H9 (cell line): ENCODE measurements at regions not wholly inside any gene's neighbourhood (a gene's known extent, or its start where the extent isn't known, plus 50 kb on each side); places are given as distances from the start of the nearest gene placed in this dataset.

Experiments used
- DNase-seq: peaks from one replicate; pipeline ENCODE4 v3.0.0-alpha.2; 2017
- H2AFZ ChIP-seq: one replicate; pipeline ENCODE4 v1.6.1; 2013; ENCODE audit warnings: mild to moderate bottlenecking, low read length, control low read depth, moderate library complexity
- H2AK5ac ChIP-seq: 2 replicates; pipeline ENCODE4 v1.6.1; 2013; ENCODE audit warnings: low read length, control low read depth, mixed read lengths; ENCODE audit not compliant: insufficient read length
- H2BK120ac ChIP-seq: one replicate; pipeline ENCODE4 v1.6.1; 2013; ENCODE audit warnings: low read depth, mild to moderate bottlenecking, low read length, control low read depth, inconsistent platforms; ENCODE audit not compliant: poor library complexity, severe bottlenecking
- H2BK12ac ChIP-seq: 2 replicates; pipeline ENCODE4 v1.6.1; 2013; ENCODE audit warnings: low read length, control low read depth, mixed read lengths, low read depth; ENCODE audit not compliant: insufficient read length
- H2BK15ac ChIP-seq: 2 replicates; pipeline ENCODE4 v1.6.1; 2013; ENCODE audit warnings: low read depth, low read length, control low read depth
- H2BK20ac ChIP-seq: one replicate; pipeline ENCODE4 v1.6.1; 2013; ENCODE audit warnings: low read depth, mild to moderate bottlenecking, low read length, control low read depth, inconsistent platforms; ENCODE audit not compliant: poor library complexity, severe bottlenecking
- H2BK5ac ChIP-seq: 2 replicates; pipeline ENCODE4 v1.6.1; 2013; ENCODE audit warnings: low read length, control low read depth, mixed read lengths; ENCODE audit not compliant: insufficient read length
- H3K14ac ChIP-seq: 2 replicates; pipeline ENCODE4 v1.6.1; 2013; ENCODE audit warnings: low read length, control low read depth; ENCODE audit not compliant: insufficient read depth
- H3K18ac ChIP-seq: 2 replicates; pipeline ENCODE4 v1.6.1; 2013; ENCODE audit warnings: low read depth, mild to moderate bottlenecking, mixed read lengths, low read length, control low read depth; ENCODE audit not compliant: insufficient read length
- H3K23ac ChIP-seq: 2 replicates; pipeline ENCODE4 v1.6.1; 2013; ENCODE audit warnings: low read length, control low read depth, mixed read lengths, low read depth; ENCODE audit not compliant: insufficient read length
- H3K23me2 ChIP-seq: 2 replicates; pipeline ENCODE4 v1.6.1; 2013; ENCODE audit warnings: low read depth, mild to moderate bottlenecking, mixed read lengths, low read length, control low read depth; ENCODE audit not compliant: insufficient read length, poor library complexity, severe bottlenecking
- H3K27ac ChIP-seq: 2 replicates; pipeline ENCODE4 v1.5.1; 2013; ENCODE audit warnings: low read length, control low read depth, mixed read lengths, low read depth; ENCODE audit not compliant: insufficient read length
- H3K27me3 ChIP-seq: 2 replicates; pipeline ENCODE4 v1.6.1; 2013; ENCODE audit warnings: low read length, control low read depth, inconsistent platforms; ENCODE audit not compliant: insufficient read depth
- H3K4ac ChIP-seq: 2 replicates; pipeline ENCODE4 v1.6.1; 2013; ENCODE audit warnings: low read depth, mild to moderate bottlenecking, control low read depth, inconsistent platforms, low read length, moderate library complexity
- H3K4me1 ChIP-seq: 2 replicates; pipeline ENCODE4 v1.6.1; 2013; ENCODE audit warnings: low read length, control low read depth, inconsistent platforms; ENCODE audit not compliant: insufficient read depth
- H3K4me2 ChIP-seq: 2 replicates; pipeline ENCODE4 v1.6.1; 2013; ENCODE audit warnings: low read length, control low read depth, mixed read lengths; ENCODE audit not compliant: insufficient read length, insufficient read depth
- H3K56ac ChIP-seq: 2 replicates; pipeline ENCODE4 v1.6.1; 2013; ENCODE audit warnings: low read depth, mild to moderate bottlenecking, mixed read lengths, low read length, control low read depth; ENCODE audit not compliant: insufficient read length
- H3K79me1 ChIP-seq: 2 replicates; pipeline ENCODE4 v1.6.1; 2013; ENCODE audit warnings: low read depth, mild to moderate bottlenecking, moderate library complexity, low read length, control low read depth, inconsistent platforms; ENCODE audit not compliant: insufficient read depth, poor library complexity, severe bottlenecking
- H3K79me2 ChIP-seq: 2 replicates; pipeline ENCODE4 v1.6.1; 2013; ENCODE audit warnings: low read length, control low read depth, inconsistent platforms; ENCODE audit not compliant: insufficient read depth
- H3K9ac ChIP-seq: 2 replicates; pipeline ENCODE4 v1.6.1; 2013; ENCODE audit warnings: low read length, control low read depth, mixed read lengths; ENCODE audit not compliant: insufficient read length; ENCODE audit errors: extremely low read depth
- H3K9me3 ChIP-seq: one replicate; pipeline ENCODE4 v1.6.1; 2013; ENCODE audit warnings: low read depth, low read length, inconsistent platforms; ENCODE audit not compliant: control insufficient read depth
- H3T11ph ChIP-seq: one replicate; pipeline ENCODE4 v1.6.1; 2013; ENCODE audit warnings: mild to moderate bottlenecking, low read length, control low read depth, inconsistent platforms
- H4K20me1 ChIP-seq: one replicate; pipeline ENCODE4 v1.6.1; 2013; ENCODE audit not compliant: control insufficient read depth, insufficient read length, insufficient read depth
- H4K5ac ChIP-seq: 2 replicates; pipeline ENCODE4 v1.6.1; 2013; ENCODE audit warnings: low read depth, mild to moderate bottlenecking, mixed read lengths, low read length, control low read depth; ENCODE audit not compliant: insufficient read length
- H4K8ac ChIP-seq: replicated peaks from 2 replicates; pipeline ENCODE4 v1.6.1; 2013; ENCODE audit warnings: low read length, control low read depth, mixed read lengths, low read depth; ENCODE audit not compliant: insufficient read length
- H4K91ac ChIP-seq: 2 replicates; pipeline ENCODE4 v1.6.1; 2013; ENCODE audit warnings: low read depth, mild to moderate bottlenecking, moderate library complexity, mixed read lengths, low read length, control low read depth; ENCODE audit not compliant: insufficient read length
- H3K27ac Mint-ChIP-seq, 3 experiments: 2 replicates in 2 of 3; 3 replicates in 1 of 3; pipeline ENCODE4 v1.8.0; 2020 to 2021; ENCODE audit warnings: mixed read lengths in 3 of 3, mild to moderate bottlenecking in 1 of 3, moderate library complexity in 1 of 3
- H3K27me3 Mint-ChIP-seq: 2 replicates; pipeline ENCODE4 v1.8.0; 2021; ENCODE audit warnings: low read depth, mild to moderate bottlenecking, moderate library complexity, mixed read lengths
- H3K36me3 Mint-ChIP-seq, 3 experiments: 2 replicates in 2 of 3; 3 replicates in 1 of 3; pipeline ENCODE4 v1.8.0; 2020 to 2021; ENCODE audit warnings: low read depth in 3 of 3, mixed read lengths in 3 of 3; ENCODE audit not compliant: insufficient read depth in 1 of 3
- H3K4me1 Mint-ChIP-seq, 2 experiments: 2 replicates each; pipeline ENCODE4 v1.8.0; 2020; ENCODE audit warnings: mixed read lengths in 2 of 2
- H3K4me3 Mint-ChIP-seq, 2 experiments: 2 replicates in 1 of 2; 3 replicates in 1 of 2; pipeline ENCODE4 v1.8.0; 2020 to 2021; ENCODE audit warnings: mild to moderate bottlenecking in 2 of 2, mixed read lengths in 2 of 2, moderate library complexity in 1 of 2
- H3K9me3 Mint-ChIP-seq, 2 experiments: 2 replicates in 1 of 2; 3 replicates in 1 of 2; pipeline ENCODE4 v1.8.0; 2020; ENCODE audit warnings: mild to moderate bottlenecking in 2 of 2, mixed read lengths in 2 of 2, moderate library complexity in 1 of 2
- WGBS: extraction: QIAGEN DNeasy Blood & Tissue Kit; methylation state at CpG from one replicate; pipeline ENCODE4 v1.1.7; 2013; ENCODE audit warnings: missing lambda C conversion rate, low lambda C conversion rate, mixed read lengths; ENCODE audit not compliant: insufficient read length; ENCODE audit errors: extremely low coverage; 5-methylcytosine and 5-hydroxymethylcytosine counted together
- TF ChIP-seq, protein P1 (sequence below): fragments of 200-600 bp; sonication (generic); conservative IDR thresholded peaks from 3 replicates; pipeline ENCODE4 v1.8.0; 2021; ENCODE audit warnings: antibody characterized with exemption, mild to moderate bottlenecking

DNA sequence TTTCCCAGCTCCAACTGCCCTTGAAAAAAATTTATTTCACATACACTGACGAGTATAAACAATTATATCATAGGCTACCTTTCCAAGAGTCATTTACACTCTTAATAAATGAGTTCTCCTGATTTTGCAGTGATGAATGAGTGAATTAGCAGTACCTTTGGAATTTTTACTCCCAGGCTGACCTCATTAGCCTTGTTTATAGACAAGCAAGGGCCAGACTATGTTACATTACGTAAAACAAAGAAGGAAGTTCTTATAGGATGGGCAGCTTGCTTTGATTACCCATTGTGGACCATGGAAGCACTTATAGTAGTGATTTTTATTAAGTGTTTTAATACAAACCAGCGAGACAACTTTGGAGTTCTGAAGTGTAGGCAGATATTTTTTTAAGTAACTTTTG, 112.9 kb upstream of the C1QTNF7 start:
- H3K4me1 Mint-ChIP-seq: peaks cover 8 to 10% of the 10 kb centered on the region in 2 experiments
- H2BK12ac ChIP-seq: no peak overlapping the region
- H3K36me3 Mint-ChIP-seq: peaks cover 1 to 10% (median 3%) of the 10 kb centered on the region in 3 experiments; a peak in 4 of 7 replicates
- no peak overlapping the region for H3K4ac ChIP-seq
- no peak for DNase-seq
- H3K4me2 ChIP-seq: no peak overlapping the region
- H3K4me1 ChIP-seq: peaks cover 4% of the 10 kb centered on the region; the same call in 1 of the 2 replicates
- H3K23me2 ChIP-seq: no peaks in the 10 kb centered on the region
- H3K27ac ChIP-seq: no peak overlapping the region
- H3K27me3 ChIP-seq: no peaks in the 10 kb centered on the region
- H2BK20ac ChIP-seq: no peak overlapping the region
- H4K20me1 ChIP-seq: no peaks in the 10 kb centered on the region
- H4K91ac ChIP-seq: no peak overlapping the region
- TF ChIP-seq, protein P1, sequence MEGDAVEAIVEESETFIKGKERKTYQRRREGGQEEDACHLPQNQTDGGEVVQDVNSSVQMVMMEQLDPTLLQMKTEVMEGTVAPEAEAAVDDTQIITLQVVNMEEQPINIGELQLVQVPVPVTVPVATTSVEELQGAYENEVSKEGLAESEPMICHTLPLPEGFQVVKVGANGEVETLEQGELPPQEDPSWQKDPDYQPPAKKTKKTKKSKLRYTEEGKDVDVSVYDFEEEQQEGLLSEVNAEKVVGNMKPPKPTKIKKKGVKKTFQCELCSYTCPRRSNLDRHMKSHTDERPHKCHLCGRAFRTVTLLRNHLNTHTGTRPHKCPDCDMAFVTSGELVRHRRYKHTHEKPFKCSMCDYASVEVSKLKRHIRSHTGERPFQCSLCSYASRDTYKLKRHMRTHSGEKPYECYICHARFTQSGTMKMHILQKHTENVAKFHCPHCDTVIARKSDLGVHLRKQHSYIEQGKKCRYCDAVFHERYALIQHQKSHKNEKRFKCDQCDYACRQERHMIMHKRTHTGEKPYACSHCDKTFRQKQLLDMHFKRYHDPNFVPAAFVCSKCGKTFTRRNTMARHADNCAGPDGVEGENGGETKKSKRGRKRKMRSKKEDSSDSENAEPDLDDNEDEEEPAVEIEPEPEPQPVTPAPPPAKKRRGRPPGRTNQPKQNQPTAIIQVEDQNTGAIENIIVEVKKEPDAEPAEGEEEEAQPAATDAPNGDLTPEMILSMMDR: no peak
- no peak overlapping the region for H3T11ph ChIP-seq
- no peaks in the 10 kb centered on the region for H3K27me3 Mint-ChIP-seq
- WGBS: no CpG with 5 or more reads among the region's 3 CpGs
- H3K79me2 ChIP-seq: no peaks in the 10 kb centered on the region
- H2AFZ ChIP-seq: no peak overlapping the region
- no peak overlapping the region for H3K14ac ChIP-seq
- no peak overlapping the region for H2BK120ac ChIP-seq
- no peak overlapping the region for H2AK5ac ChIP-seq
- no peak overlapping the region for H3K27ac Mint-ChIP-seq
- H3K9ac ChIP-seq: no peak overlapping the region
- H2BK5ac ChIP-seq: no peak overlapping the region
- H3K9me3 ChIP-seq: no peaks in the 10 kb centered on the region
- H3K9me3 Mint-ChIP-seq: peaks cover 4 to 8% of the 10 kb centered on the region in 2 experiments; a peak in 3 of 5 replicates
- H3K56ac ChIP-seq: no peak overlapping the region
- no peak overlapping the region for H3K23ac ChIP-seq
- no peak overlapping the region for H2BK15ac ChIP-seq
- H4K8ac ChIP-seq: no peak overlapping the region
- H4K5ac ChIP-seq: no peak overlapping the region
- no peak overlapping the region for H3K4me3 Mint-ChIP-seq
- no peaks in the 10 kb centered on the region for H3K79me1 ChIP-seq
- no peak overlapping the region for H3K18ac ChIP-seq
